Karpas-422 (cell line): ENCODE measurements at regions not wholly inside any gene's neighbourhood (a gene's known extent, or its start where the extent isn't known, plus 50 kb on each side); places are given as distances from the start of the nearest gene placed in this dataset.

ENCODE experiments used
- DNase-seq: peaks from one replicate; pipeline ENCODE4 v3.0.0-alpha.2; 2015
- H2AFZ ChIP-seq: fragments of 200-600 bp; sonication (generic); 2 replicates; pipeline ENCODE4 v1.6.1; 2014; ENCODE audit warnings: antibody characterized with exemption, low read length, mixed read lengths
- H3K27ac ChIP-seq: fragments of 200-600 bp; sonication (generic); 2 replicates; pipeline ENCODE4 v1.5.1; 2014; ENCODE audit warnings: mild to moderate bottlenecking, low read length, moderate library complexity
- H3K27me3 ChIP-seq: fragments of 200-600 bp; sonication (generic); 2 replicates; pipeline ENCODE4 v1.6.1; 2014; ENCODE audit warnings: low read length, mixed read lengths
- H3K36me3 ChIP-seq: fragments of 200-600 bp; sonication (generic); 2 replicates; pipeline ENCODE4 v1.6.1; 2014; ENCODE audit warnings: low read length, mixed read lengths; ENCODE audit not compliant: insufficient read depth
- H3K4me1 ChIP-seq: fragments of 200-600 bp; sonication (generic); 2 replicates; pipeline ENCODE4 v1.6.1; 2014; ENCODE audit warnings: mild to moderate bottlenecking, low read length, mixed read lengths
- H3K4me2 ChIP-seq: fragments of 200-600 bp; sonication (generic); 2 replicates; pipeline ENCODE4 v1.6.1; 2014; ENCODE audit warnings: low read length, low read depth, mild to moderate bottlenecking; ENCODE audit not compliant: poor library complexity, severe bottlenecking
- H3K4me3 ChIP-seq: fragments of 200-600 bp; sonication (generic); 2 replicates; pipeline ENCODE4 v1.5.1; 2014; ENCODE audit warnings: mild to moderate bottlenecking, antibody characterized with exemption, low read length, mixed read lengths
- H3K79me2 ChIP-seq: fragments of 200-600 bp; sonication (generic); 2 replicates; pipeline ENCODE4 v1.6.1; 2014; ENCODE audit warnings: mild to moderate bottlenecking, low read length, mixed read lengths
- H3K9ac ChIP-seq: fragments of 200-600 bp; sonication (generic); 2 replicates; pipeline ENCODE4 v1.6.0; 2014; ENCODE audit warnings: low read length
- H3K9me2 ChIP-seq: fragments of 200-600 bp; sonication (generic), shearing (Covaris generic); replicated peaks from 2 replicates; pipeline ENCODE4 v1.6.0; 2014; ENCODE audit warnings: mild to moderate bottlenecking, low read length, moderate library complexity; ENCODE audit not compliant: insufficient read depth
- H3K9me3 ChIP-seq: fragments of 300-700, 200-600 bp; sonication (generic); 2 replicates; pipeline ENCODE4 v1.6.1; 2014; ENCODE audit warnings: low read length, mixed read lengths
- H4K20me1 ChIP-seq: fragments of 200-600 bp; sonication (generic); 2 replicates; pipeline ENCODE4 v1.6.1; 2014; ENCODE audit warnings: mild to moderate bottlenecking, antibody characterized with exemption, low read length, low read depth; ENCODE audit not compliant: insufficient read depth

DNA sequence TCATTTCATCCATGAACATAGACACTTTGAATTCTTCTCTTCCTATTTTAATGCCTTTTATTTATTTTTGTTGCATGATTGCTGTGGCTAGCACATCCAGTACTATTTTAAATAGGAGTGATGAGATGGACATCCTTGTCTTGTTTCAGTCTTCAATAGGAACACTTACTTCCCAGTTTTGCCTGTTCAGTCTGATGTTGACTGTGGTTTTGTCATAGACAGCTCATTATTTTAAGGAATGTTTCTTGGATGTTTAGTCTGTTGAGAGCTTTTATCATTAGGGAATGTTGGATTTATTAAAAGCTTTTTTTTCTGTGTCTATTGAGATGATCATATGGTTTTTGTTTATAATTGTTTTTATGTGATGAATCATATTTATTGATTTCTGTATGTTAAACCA lies 586.6 kb downstream of the SLITRK1 start:
- no peaks in the 10 kb centered on the region for H3K27me3 ChIP-seq
- no peaks in the 10 kb centered on the region for H3K36me3 ChIP-seq
- no peaks in the 10 kb centered on the region for H3K4me1 ChIP-seq
- H3K79me2 ChIP-seq: no peaks in the 10 kb centered on the region
- no peak overlapping the region for H3K9ac ChIP-seq
- no peak overlapping the region for H2AFZ ChIP-seq
- H3K9me3 ChIP-seq: 0 out of 2 replicates have a peak, but pooled peaks cover 2% of the 10 kb centered on the region
- no peaks in the 10 kb centered on the region for H3K9me2 ChIP-seq
- H3K4me2 ChIP-seq: no peak overlapping the region
- DNase-seq: no peak
- H4K20me1 ChIP-seq: no peaks in the 10 kb centered on the region
- H3K27ac ChIP-seq: no peak overlapping the region
- no peak overlapping the region for H3K4me3 ChIP-seq

GRCh38 chr13:83286737-83287136 lies 595.5 kb downstream of the SLITRK1 start:
- peaks cover 5% of the 10 kb centered on the region; the same call in 1 of the 2 replicates for H3K9me3 ChIP-seq
- H3K9me2 ChIP-seq: no peaks in the 10 kb centered on the region
- H3K4me2 ChIP-seq: no peak overlapping the region
- DNase-seq: no peak
- H4K20me1 ChIP-seq: no peaks in the 10 kb centered on the region
- no peak overlapping the region for H2AFZ ChIP-seq
- no peaks in the 10 kb centered on the region for H3K79me2 ChIP-seq
- H3K36me3 ChIP-seq: no peaks in the 10 kb centered on the region
- H3K9ac ChIP-seq: no peak overlapping the region
- H3K27me3 ChIP-seq: no peaks in the 10 kb centered on the region
- no peak overlapping the region for H3K4me3 ChIP-seq
- H3K27ac ChIP-seq: no peak overlapping the region
- no peaks in the 10 kb centered on the region for H3K4me1 ChIP-seq

GRCh38 chr13:83281654-83282053 lies 600.6 kb downstream of the SLITRK1 start:
- Histone ChIP-seq H3K9me2 (no peaks in the 10 kb centered on the region), H4K20me1 (no peaks in the 10 kb centered on the region)
- no peak for DNase-seq

GRCh38 chr13:83274679-83275078 lies 607.6 kb downstream of the SLITRK1 start:
- H3K4me1 ChIP-seq: no peaks in the 10 kb centered on the region
- no peaks in the 10 kb centered on the region for H3K79me2 ChIP-seq
- H3K27me3 ChIP-seq: no peaks in the 10 kb centered on the region
- no peaks in the 10 kb centered on the region for H3K36me3 ChIP-seq
- H2AFZ ChIP-seq: no peak overlapping the region
- H3K27ac ChIP-seq: no peak overlapping the region
- no peaks in the 10 kb centered on the region for H3K9me3 ChIP-seq
- H4K20me1 ChIP-seq: no peaks in the 10 kb centered on the region
- H3K9ac ChIP-seq: no peak overlapping the region
- H3K4me2 ChIP-seq: no peak overlapping the region
- H3K4me3 ChIP-seq: no peak overlapping the region
- DNase-seq: no peak
- no peaks in the 10 kb centered on the region for H3K9me2 ChIP-seq

More at GRCh38 chr13:83281654-83282053, 600.6 kb downstream of the SLITRK1 start:
- Histone ChIP-seq H3K4me1 (no peaks in the 10 kb centered on the region), H3K4me2 (no peak overlapping the region), H3K27ac (no peak overlapping the region), H3K9ac (no peak overlapping the region), H3K4me3 (no peak overlapping the region), H3K79me2 (no peaks in the 10 kb centered on the region), H3K9me3 (no peaks in the 10 kb centered on the region; the same call in 1 of the 2 replicates), H3K27me3 (no peaks in the 10 kb centered on the region), H3K36me3 (no peaks in the 10 kb centered on the region), H2AFZ (no peak overlapping the region)

GRCh38 chr13:83272652-83273240 lies 609.5 kb downstream of the SLITRK1 start:
- H3K27ac ChIP-seq: no peak overlapping the region
- H3K9me2 ChIP-seq: no peaks in the 10 kb centered on the region
- H2AFZ ChIP-seq: no peak overlapping the region
- no peaks in the 10 kb centered on the region for H3K4me1 ChIP-seq
- DNase-seq: no peak
- H3K9me3 ChIP-seq: no peaks in the 10 kb centered on the region
- H4K20me1 ChIP-seq: no peaks in the 10 kb centered on the region
- no peak overlapping the region for H3K9ac ChIP-seq
- no peaks in the 10 kb centered on the region for H3K79me2 ChIP-seq
- no peak overlapping the region for H3K4me3 ChIP-seq
- no peaks in the 10 kb centered on the region for H3K36me3 ChIP-seq
- no peak overlapping the region for H3K4me2 ChIP-seq
- no peaks in the 10 kb centered on the region for H3K27me3 ChIP-seq

- Histone ChIP-seq H2AFZ (no peak overlapping the region), H3K4me3 (no peak overlapping the region), H3K9me2 (no peaks in the 10 kb centered on the region), H3K36me3 (no peaks in the 10 kb centered on the region), H3K9ac (no peak overlapping the region), H3K27ac (no peak overlapping the region), H3K4me1 (no peaks in the 10 kb centered on the region), H3K9me3 (no peaks in the 10 kb centered on the region), H3K4me2 (no peak overlapping the region), H3K27me3 (no peaks in the 10 kb centered on the region), H3K79me2 (no peaks in the 10 kb centered on the region), H4K20me1 (no peaks in the 10 kb centered on the region)
- no peak for DNase-seq
Measured at GRCh38 chr13:83272076-83272475, 610.2 kb downstream of the SLITRK1 start.

GRCh38 chr13:83265279-83265678 lies 617.0 kb downstream of the SLITRK1 start:
- no peak for DNase-seq
- Histone ChIP-seq H3K79me2 (no peaks in the 10 kb centered on the region), H4K20me1 (no peaks in the 10 kb centered on the region), H3K36me3 (no peaks in the 10 kb centered on the region), H3K4me3 (no peak overlapping the region), H3K9me2 (no peaks in the 10 kb centered on the region), H3K9ac (no peak overlapping the region), H3K4me2 (no peak overlapping the region), H2AFZ (no peak overlapping the region), H3K27ac (no peak overlapping the region), H3K4me1 (no peaks in the 10 kb centered on the region), H3K27me3 (no peaks in the 10 kb centered on the region), H3K9me3 (no peaks in the 10 kb centered on the region)

GRCh38 chr13:83248751-83249150 lies 633.5 kb downstream of the SLITRK1 start:
- Histone ChIP-seq H3K36me3 (no peaks in the 10 kb centered on the region), H3K4me3 (no peak overlapping the region), H3K27ac (no peak overlapping the region), H3K4me2 (no peak overlapping the region), H3K4me1 (no peaks in the 10 kb centered on the region), H3K9ac (no peak overlapping the region), H4K20me1 (no peaks in the 10 kb centered on the region), H3K27me3 (no peaks in the 10 kb centered on the region), H3K9me2 (no peaks in the 10 kb centered on the region), H3K9me3 (no peaks in the 10 kb centered on the region; the same call in none of the 2 replicates), H3K79me2 (no peaks in the 10 kb centered on the region), H2AFZ (no peak overlapping the region)
- DNase-seq: no peak
